CD1c-positive myeloid dendritic cell (primary cell): ENCODE measurements at regions not wholly inside any gene's neighbourhood (a gene's known extent, or its start where the extent isn't known, plus 50 kb on each side); places are given as distances from the start of the nearest gene placed in this dataset.

Experiments
- DNase-seq: peaks from one replicate; pipeline ENCODE4 v3.0.0-alpha.2; 2016; ENCODE audit errors: extremely low spot score

DNA sequence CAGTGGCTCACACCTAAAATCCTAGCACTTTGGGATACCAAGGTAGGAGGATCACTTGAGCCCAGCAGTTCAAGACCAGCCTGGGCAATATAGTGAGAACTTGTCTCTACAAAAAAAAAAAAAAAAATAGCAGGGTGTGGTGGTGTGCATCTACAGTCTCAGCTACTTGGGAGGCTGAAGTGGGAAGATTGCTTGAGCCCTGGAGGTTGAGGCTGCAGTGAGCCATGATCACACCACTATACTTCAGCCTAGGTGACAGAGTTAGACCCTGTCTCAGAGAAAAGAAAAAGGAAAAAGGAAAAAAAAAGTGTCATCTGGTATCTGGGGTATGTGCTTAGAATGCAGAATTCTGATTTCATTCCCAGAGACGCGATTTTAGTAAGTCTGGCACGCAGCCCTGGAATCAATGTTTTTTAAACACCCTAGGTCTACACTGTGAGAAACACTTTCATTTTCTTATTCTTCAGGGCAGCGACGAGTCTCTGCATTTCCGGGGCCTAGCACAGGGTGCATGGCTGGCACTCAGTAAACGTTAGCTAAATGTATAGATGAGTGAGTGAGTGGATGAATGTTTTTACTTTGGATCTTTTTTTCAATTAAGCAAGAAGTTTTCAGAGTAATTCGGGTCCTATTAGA, 243.8 kb upstream of the PWP1 start:
- no peak for DNase-seq

- no peak for DNase-seq
These were observed 243.1 kb upstream of the PWP1 start for GRCh38 chr12:107442326-107442987.

- DNase-seq, result no peak
These were observed 242.1 kb upstream of the PWP1 start for GRCh38 chr12:107443320-107444090.

DNA sequence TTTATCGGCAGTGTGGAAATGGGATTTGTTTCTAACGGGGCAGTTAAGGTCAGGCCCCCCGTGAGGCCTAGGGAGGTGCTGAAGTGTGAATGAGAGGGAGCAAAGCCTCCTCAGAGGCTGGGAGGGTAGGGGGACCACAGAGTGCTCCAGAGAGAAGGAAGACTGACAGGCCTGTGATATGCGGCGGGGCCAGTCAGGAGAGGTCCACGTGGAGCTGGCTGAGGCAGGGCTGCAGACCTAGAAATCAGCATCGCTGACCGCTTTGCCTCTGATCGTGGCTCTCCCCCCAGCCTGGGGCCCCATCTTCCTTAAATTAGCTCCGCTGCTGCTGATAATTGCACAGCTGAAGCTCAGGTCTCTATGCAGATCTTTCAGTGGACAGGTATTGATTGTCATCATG, 240.8 kb upstream of the PWP1 start:
- DNase-seq, result no peak

- no peak for DNase-seq
These were observed 239.1 kb upstream of the PWP1 start for GRCh38 chr12:107446476-107446875.

- DNase-seq, result no peak
These were observed 238.3 kb upstream of the PWP1 start for GRCh38 chr12:107447336-107447735.

GRCh38 chr12:107448198-107448597, 237.4 kb upstream of the PWP1 start:
- DNase-seq, result no peak

- DNase-seq, result no peak
These were observed 235.7 kb upstream of the PWP1 start for GRCh38 chr12:107449891-107450290.

GRCh38 chr12:107450541-107450940, 235.1 kb upstream of the PWP1 start:
- DNase-seq, result no peak

GRCh38 chr12:107451246-107451645, 234.4 kb upstream of the PWP1 start:
- DNase-seq, result no peak

- DNase-seq, result no peak
These were observed 231.3 kb upstream of the PWP1 start for GRCh38 chr12:107454109-107454830.

- DNase-seq, result no peak
These were observed 228.2 kb upstream of the PWP1 start for GRCh38 chr12:107457362-107457935.

DNA sequence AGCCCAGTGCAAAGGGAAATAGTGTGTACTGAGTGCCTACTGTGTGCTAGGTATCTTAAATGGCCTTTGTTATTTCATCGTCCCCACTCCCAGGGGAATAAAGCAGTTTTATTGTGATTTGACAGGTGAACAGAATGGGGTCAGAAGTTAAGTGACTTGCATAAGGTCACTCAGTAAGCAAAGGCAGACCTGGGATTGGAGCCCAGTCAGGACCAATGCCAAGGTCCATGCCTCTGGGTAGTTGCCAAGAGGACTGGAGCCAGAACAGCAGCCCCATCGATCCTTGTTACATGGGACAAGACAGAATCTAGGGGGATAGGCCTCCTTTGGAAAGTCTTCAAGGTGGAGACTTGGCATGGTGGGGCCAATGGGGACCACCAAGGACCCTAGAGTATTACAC, 227.4 kb upstream of the PWP1 start:
- no peak for DNase-seq

DNA sequence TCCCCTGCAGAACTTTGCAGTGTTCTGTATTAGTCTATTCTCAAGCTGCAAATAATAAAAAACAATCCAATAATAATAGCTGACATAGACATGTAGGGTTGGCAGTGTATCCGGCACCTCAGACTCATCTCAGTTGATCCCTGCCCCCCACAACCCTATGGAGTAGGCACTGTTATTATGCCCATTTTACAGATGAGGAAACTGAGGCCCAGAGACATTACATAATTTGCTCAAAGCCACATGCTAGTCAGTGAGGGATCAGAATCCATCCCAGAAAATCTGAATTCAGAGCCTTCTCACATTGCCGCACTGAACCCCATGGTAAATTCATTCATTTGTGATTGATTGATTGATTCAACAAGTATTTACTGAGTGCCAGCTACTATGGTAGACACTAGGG, 226.6 kb upstream of the PWP1 start:
- no peak for DNase-seq

DNA sequence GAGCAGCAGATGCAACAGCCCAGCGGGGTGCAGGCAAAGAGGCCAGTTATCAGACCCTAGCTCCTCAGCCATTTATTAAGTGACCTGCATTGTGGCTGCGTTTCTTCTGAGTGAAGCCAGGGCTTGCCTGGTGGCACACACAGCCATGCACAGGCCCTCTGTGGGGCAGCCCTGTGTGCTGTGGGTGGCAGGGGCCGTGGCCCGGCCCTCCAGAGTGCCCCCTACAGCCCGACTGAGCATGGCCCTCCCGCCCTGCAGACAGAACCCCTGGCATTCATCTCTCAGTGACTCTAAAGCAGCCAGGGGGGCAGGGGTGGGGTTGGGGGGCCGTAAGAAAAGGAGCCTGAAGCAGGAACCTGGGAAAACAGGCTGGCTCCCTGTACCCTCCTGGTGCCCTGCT, 226.0 kb upstream of the PWP1 start:
- no peak for DNase-seq

DNA sequence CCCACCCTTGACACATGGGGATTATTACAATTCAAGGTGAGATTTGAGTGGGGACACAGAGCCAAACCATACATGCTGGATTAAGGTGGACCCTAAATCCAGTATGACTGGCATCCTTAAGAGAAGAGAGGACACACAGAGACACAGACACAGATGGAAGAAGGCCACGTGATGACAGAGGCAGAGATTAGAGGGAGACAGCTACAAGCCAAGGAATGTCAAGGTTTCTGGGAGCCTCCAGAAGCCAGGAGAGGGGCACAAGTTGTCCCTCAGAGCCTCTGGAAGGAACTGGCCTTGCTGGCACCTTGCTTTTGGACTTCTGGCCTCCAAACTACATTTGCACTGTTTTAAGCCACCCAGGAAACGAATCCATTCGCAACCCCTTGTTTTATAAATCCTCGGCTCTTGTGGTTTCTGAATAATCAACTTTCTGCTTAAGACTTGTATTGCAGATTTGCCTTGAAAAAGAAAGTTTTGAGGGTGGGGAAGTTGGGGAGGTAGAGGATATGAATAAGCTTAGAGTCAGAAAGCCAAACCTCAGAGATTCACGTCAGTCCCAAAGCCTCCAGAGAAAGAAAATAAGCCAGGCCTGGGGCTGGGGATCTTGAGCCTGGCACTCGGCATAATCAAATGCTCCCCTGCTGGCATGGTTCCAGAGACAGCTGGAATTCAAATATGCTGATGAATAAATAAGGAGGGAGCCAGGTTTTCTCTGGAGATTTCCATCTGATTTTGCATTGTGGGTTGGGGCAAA, 224.2 kb upstream of the PWP1 start:
- DNase-seq, result no peak

- no peak for DNase-seq
These were observed 222.9 kb upstream of the PWP1 start for GRCh38 chr12:107462428-107463332.

GRCh38 chr12:107464644-107465043, 221.0 kb upstream of the PWP1 start:
- no peak for DNase-seq

DNA sequence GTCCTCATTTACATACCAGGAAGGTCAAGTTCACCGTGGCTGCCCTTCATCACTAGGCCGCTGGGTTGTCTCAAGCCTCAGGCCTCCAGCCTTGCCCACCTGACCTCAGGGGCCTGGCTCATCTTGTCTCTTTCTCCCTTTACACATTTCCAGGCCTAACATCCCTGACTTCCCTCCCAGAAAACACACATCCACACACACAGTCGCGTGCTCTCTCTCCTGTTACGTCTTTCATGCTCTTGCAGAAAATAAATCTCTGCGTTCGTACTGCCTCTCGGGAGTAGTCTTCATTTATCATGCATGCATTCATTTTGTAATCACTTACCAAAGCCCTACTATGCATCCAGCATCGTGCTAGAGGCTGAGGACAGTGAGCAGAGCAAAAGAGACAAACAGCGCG, 220.0 kb upstream of the PWP1 start:
- DNase-seq, result no peak

DNA sequence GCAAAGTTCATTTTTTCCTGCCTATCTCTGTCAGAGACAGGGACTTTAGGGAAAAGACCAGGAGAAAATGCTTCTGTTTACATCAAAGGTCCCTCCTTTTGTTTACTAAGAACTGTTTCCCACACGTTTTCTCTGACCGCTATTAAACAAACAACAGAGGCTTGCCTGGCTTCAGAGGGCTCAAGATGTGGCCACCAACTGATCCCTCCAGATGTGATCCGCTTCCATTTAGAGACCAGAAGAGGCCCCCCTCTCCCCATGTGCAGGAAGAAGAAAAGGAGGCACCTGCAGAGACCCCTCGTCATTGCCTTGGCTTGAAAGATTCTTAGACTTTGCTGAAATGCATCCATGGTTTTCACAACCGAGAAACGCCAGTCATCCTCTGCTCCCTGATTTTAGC, 217.9 kb upstream of the PWP1 start:
- DNase-seq, result no peak
